MM.1S (cell line): ENCODE measurements at regions not wholly inside any gene's neighbourhood (a gene's known extent, or its start where the extent isn't known, plus 50 kb on each side); places are given as distances from the start of the nearest gene placed in this dataset.

Source experiments
- EZH2 ChIP-seq: fragments of 300-600 bp; sonication (generic); optimal IDR thresholded peaks from 2 replicates; pipeline ENCODE3; 2017; ENCODE audit warnings: low read depth, mild to moderate bottlenecking, antibody characterized with exemption, low read length, mixed read lengths
- EZH2phosphoT487 ChIP-seq: fragments of 300-600 bp; sonication (generic); IDR thresholded peaks from 2 replicates; pipeline ENCODE4 v1.6.1; 2018; ENCODE audit warnings: antibody characterized with exemption, low read length
- TF ChIP-seq, protein P1 (sequence below): fragments of 300-600 bp; sonication (generic); IDR thresholded peaks from 2 replicates; pipeline ENCODE4 v1.5.1; 2016; ENCODE audit warnings: antibody characterized with exemption, low read length, mixed read lengths

DNA sequence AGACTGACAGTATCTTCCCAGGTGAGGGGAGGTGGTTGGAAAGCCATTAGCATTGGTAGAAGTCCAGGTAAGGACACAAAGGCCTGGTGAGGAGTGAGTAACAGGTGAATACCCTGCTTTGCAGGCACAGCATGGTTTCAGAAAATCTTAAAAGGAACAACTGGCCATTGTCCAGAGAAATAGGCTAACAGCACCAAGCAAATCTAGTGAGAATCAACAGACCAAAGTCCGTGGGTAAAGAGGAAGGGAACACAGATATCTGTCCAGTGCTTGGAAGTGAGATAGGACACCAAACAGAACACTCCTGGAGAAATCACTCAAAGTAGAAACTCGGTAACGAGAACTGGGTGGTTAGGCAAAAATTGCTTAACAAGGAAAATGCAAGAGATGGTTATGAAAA, 88.8 kb upstream of the RPRM start:
- TF ChIP-seq, protein P1, sequence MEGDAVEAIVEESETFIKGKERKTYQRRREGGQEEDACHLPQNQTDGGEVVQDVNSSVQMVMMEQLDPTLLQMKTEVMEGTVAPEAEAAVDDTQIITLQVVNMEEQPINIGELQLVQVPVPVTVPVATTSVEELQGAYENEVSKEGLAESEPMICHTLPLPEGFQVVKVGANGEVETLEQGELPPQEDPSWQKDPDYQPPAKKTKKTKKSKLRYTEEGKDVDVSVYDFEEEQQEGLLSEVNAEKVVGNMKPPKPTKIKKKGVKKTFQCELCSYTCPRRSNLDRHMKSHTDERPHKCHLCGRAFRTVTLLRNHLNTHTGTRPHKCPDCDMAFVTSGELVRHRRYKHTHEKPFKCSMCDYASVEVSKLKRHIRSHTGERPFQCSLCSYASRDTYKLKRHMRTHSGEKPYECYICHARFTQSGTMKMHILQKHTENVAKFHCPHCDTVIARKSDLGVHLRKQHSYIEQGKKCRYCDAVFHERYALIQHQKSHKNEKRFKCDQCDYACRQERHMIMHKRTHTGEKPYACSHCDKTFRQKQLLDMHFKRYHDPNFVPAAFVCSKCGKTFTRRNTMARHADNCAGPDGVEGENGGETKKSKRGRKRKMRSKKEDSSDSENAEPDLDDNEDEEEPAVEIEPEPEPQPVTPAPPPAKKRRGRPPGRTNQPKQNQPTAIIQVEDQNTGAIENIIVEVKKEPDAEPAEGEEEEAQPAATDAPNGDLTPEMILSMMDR: no peak
- TF ChIP-seq EZH2: no peak
- no peak for TF ChIP-seq EZH2phosphoT487
